CD4-positive, alpha-beta T cell treated with Interferon gamma for 1 hour (primary cell): ENCODE measurements at regions not wholly inside any gene's neighbourhood (a gene's known extent, or its start where the extent isn't known, plus 50 kb on each side); places are given as distances from the start of the nearest gene placed in this dataset.
A peak's percentile ranks its signal among the peaks of the same experiment; 100 is the strongest.

ENCODE experiments used
- DNase-seq: peaks from one replicate; pipeline ENCODE4 v3.0.0-alpha.2; 2020

DNA sequence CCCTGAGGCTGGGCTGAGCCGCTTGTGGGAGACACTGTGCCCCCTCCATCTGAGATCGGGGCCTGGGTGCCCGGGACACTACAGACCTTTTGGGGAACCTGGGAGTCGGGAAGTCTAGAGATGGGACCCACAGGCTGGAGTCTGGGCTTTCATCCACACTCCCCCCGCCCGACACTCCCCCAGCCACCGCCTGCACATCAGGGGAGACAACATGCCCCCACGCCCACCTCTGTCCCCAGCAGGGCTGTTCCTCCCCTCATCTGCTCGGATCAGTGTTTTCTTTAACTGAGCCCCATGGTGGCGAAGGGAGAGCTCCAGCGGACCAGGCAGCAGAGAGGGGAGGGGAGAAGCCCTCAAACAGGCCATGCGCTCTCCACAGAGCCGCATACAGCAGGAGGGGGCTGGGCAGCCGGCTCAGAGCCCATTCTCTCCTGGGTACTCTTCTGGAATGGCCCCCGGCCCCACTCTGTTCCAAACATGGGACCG lies 174.7 kb downstream of the IGLL1 start:
- no peak for DNase-seq

DNA sequence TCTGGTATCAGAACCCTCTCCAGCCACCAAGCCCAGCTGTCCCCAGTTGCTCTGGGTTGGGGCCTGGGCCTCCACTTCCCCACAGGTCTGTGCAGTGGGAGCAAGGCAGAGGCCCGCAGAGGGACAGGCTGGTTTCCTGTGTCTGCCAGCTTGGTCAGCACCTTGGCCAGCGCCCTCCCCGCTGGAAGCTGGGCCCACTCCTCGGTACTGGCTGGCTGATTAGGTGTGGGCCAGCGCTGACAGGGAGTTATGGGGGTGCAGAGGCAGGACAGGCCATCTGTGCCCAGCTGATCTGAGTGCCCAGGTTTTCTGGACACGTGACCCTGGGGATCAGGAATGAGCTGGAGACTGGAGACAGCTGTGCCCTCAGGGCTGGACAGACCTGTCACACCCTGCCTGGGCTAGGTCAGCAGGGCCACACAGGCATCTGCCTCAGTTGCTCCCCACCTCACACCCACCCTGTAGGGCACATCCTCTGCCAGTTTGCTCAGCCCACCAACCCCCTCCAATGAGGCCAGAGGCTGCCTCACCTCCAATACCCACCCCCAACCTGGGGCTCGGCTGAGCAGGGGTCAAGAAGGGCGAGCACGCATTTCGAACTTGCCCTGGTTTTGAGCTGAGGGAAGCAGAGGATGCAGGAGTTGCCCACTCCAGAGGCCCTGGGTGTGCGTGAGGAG lies 175.3 kb downstream of the IGLL1 start:
- no peak for DNase-seq

DNA sequence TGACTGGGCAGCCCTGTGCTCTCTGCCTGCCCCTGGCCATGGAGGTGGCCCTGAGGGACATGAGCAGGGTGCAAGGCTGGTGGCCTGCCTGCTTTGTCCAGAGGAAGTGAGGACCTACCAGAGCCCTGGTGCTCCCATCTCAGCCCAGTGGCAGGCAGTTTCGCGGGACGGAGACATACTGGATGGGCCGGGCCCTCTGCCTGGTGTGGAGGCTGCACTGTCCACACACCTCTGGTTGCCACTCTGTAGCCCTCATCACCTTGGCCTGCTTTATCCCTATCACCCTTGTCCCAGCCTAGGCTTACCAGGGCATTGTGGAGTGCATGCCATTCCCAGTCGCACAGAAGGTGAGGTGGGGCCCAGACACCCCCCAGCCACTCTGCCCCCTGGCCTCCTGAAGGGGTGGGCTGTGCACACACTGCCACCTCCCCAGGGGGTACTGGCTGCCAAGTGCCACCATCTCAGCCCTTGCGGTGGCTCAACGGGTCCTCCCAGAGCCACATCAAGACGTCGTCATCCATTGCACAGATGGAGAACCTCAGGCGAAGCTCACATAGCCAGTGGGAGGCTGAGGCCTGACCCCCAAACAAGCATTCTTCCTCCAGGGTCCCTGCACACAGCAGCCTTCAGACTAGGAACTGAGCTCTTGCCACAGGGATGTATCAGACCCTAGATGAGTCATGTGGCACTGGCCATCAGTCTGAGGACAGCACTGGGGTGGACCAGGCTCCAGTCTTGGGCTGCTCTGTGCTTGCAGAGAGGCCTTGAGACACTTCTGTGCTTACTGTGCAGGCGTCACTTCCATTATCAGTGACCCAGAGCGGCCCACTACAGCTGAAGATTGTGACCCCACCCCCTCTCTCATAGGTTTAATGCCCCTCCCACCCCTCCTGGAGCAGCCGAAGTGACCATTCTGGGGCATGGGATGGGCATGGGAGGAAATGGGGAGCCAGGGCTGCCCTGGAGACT lies 176.1 kb downstream of the IGLL1 start:
- no peak for DNase-seq

DNA sequence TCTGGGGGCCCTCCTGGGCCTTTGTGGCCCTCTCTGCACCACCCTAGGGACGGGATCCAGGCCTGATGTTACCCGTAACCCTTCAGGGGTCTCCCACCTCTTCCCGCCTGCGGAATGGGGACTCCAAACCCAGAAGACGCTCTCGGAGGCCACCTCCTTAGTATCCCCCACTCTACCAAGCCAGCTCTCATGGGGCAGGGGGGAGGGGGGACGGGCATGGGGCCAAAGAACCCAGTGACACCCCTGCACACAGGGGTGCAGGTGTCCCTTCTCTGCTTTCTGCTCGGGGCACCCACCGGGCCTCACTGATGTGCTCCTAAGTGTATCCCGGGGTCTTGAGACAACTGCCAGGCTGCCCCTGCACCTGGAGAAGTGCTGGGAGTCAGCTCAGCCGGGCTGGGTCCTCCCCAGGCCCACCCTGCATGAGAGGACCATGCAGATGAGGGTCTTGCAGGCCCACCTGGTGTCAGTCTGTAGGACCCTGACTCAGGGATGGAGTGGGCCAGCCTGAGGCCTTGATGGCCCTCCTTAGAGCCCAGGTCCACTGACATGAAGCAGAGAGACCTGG lies 176.9 kb downstream of the IGLL1 start:
- DNase-seq, result no peak

DNA sequence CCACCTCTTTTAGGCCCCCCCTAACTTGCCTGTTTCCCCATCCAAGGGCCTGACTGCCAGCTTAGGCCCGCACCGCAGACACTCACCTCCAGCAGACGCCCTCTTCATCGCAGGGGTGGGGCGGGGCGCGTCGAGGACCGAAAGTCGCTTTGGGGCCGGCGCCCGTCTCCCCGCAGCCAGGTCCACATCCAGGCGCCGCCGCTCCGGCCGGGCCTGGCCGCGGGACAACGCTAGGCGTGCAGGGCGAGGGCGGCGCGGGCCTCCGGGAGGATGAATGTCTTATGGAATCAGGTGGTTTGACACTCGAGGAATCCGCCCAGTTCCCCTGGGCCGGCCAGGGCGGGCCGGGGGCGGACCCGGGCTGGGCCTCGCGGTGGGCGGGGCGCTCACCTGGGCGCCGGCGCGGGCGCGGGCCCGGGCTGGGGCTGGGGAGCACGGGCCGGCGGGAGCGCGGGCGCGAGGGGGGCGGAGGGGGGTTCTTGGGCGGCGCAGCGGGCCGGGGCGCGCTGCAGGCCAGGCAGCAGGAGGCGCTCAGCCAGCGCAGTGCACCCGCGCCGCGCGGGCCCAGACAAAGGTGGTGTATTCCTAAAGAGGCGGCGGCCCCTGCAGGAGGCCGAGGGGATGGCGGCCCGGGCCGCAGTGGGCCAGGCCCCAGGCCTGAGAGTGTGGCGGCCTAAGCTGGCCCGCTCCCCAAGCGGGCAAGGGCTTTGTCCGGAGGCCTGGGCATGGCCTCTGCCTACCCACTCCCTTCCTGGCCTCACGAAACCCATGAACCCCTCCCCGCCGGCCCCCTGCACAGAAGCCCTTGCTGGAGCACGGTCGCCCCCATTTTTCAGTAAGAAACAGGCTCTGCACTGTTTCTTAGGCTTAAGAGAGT lies 177.6 kb downstream of the IGLL1 start:
- DNase-seq, result peak; percentile 57

DNA sequence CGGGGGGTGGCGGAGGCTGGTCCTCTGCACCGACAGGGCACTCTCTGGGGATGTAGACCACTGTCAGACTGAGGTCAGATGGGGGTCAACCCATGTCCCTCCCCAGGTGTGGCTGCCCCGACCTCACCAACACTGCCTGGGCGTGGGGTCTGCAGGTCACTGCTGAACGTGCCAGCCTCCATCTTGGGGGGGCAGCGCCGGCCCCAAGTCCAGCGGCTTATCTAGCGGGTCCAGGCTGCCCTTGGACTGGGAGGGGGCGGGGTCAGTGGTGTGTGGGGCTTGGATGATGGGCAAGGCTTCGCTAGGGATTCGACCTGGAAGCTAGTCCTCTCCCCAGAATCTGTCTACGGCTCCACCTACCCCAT lies 178.2 kb downstream of the IGLL1 start:
- no peak for DNase-seq

DNA sequence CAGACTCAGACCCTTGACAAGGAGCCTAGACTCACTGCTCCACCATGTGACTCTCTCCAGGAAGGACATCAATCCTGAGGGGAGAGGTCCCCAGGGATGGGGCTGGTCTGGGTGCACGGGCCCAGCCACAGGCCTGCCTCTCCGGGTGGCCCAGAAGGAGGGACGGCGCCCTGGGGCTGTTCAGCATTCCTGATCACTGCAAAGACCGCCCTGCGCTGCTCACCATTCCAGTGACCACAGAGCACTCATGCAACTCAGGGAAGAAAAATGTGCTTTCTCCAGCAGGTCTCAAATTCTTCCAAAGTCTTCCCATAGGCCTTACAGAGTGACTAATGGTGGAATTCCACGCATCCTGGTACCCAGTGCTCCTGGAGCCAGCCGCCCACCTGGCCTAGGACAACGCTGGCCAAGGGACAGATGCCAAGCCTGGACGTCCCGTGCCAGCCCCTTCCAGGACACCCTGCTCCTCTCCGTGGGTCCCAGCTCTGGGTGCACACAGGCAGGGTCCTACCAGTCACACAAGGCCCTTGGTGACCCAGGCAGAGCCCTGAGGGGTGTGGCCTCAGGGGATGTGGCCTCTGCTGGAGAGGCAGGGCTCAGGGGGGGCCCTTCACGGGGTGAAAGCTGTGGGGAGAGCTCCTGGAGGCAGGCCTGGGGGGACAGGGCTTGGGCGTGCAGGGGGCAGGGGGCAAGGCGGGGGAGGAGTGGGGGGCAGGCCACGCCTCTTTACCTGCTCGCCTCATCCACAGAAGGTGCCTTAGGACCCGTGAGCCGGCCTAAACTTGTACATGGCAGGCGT lies 178.8 kb downstream of the IGLL1 start:
- no peak for DNase-seq

DNA sequence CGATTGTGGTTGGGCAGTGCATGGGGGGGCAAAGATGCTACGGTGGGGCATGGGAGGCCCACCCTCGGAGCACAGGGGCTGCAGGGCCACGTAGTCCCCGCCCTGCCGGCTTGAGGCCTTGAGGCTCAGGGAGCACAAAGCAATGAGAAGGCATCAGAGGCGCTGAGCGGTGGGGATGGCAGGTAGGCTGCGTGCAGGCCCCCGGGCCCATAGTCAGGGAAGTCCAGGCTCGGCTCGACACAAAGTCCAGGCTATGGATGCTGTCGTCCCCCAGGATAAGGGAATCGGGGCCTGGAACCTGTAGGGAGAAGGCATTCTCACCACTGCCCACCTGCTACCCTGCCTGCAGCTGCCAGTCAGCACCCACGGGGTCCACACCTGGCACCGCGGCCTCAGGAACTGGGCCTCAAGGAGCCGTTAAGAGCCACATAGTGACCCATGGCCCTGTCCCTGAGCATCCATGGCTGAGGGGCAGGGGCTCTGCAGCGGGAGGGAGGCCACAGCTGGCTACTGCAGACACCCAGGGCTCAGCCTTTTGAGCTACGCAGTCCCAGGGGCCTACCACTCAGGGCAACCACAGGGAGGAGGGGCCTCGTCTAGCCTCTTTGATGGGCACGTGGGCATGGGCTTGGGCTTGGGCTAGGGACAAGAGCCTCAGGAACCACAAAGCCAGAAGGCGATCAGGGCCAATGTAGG lies 179.7 kb downstream of the IGLL1 start:
- DNase-seq, result no peak

DNA sequence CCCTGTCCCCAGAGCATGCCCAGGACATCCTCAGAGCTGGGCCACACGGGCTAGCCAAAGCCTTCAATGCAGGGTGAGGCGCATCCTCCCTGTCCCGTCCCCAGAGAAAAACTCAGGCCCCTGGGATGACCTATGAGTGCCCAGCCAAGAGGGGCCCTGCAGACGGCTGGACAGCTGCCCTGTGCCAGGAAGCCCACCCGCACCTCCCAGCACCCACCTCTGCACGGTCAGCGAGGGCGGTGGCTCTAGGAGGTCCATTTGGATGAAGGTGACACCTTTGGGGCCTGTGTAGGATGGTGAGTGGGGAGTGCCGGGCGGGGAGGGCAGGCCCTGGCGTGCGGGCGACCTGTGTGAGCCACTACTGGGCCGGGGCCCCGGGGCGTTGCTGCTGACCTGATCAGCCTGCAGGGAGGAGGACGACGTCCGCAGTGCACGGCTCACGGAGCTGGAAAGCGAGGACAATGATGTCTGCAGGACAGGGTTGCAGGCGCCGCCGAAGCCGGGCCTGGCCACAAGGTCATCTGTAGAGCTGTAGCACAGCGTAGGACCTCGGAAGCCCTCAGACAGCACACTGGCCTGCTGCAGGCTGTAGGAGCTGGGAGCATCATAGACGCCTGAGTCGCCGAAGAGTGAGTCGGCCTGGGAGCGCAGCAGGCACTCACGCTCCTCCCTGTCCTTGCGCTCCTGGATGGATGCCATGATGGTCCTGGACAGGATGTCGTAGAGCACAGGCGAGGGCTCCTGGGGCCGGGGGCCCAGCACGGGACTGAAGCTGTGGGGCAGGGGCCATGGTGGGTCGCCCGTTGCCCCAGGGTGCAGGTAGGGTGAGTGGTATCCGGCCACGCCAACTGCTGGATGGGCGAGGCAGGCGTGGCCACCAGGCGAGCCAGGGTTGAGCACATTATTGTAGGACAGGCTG lies 180.5 kb downstream of the IGLL1 start:
- DNase-seq, result no peak

DNA sequence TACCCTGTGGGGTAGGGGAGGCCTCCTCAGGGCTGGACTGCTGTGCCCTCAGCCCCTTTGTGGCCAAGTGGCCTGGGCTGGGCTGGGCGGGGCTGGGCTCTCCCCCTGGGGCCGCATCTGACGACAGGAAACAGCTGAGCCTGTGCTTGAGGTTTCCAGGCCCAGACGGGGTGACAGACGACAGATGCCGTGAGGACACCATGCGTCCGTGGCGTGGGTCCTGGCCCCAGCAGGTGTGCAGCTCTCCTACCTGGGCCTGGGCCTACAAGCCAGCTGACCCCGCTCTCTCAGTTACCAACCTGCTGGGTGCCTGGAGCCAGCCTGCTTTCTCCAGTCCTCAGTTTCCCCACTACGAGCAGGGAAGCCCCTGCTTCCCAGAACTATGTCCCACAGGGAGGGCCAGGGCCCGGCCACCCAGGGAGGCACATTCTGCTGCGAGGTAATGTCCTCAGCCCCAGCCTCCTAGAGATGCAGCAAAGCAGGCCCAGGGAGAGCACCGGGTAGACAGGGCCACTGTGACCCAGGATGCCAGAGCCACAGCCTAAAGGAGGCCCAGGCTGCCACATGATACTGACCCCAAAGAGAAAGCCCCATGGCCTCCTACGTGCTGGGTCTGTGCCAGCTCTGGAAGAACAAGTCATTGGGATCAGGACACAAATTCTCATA lies 181.3 kb downstream of the IGLL1 start:
- no peak for DNase-seq

DNA sequence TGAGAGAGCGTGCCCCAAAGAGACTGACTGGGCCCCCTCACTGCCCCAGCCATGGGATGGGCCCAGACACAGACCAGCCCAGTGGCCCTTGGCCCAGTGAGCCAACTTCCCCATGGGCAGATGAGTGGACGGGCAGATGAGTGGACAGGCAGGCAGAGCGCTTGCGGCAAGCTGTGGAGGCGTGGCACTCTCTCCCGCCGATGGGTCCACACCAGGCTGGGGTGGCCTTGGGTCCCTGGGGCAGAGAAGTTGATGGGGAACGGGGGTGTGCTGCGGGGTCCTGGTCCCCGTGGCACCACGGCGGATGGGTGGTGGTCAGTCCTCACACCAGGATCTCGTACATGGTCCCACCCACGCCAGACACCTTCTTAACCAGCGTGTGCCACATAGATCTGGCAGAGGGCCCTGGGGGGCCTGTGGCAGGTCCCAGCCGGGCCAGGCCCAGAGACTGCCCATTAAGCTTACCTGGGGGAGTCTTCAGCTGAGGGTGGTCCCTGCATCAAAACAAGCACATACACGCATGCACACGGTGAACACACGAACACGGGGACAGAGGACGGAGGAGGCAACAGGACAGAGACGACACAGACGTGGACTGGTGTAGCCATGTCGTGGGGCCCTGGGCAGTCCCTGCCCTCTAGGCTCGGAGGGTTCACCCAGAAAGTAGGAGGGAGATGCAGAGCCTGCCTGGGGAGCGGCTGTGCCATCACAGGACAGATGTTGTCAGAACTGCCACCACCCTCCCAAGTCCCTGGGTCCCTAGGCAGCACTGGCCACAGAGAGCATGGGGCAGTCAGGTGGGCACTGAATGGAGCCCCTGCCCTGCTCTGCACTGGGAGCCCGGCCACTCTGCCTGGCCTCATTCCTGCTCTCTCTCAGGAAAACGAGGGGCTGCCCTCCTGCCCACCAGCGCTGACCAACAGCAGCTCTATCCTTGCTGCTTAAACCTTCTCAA lies 182.2 kb downstream of the IGLL1 start:
- no peak for DNase-seq

DNA sequence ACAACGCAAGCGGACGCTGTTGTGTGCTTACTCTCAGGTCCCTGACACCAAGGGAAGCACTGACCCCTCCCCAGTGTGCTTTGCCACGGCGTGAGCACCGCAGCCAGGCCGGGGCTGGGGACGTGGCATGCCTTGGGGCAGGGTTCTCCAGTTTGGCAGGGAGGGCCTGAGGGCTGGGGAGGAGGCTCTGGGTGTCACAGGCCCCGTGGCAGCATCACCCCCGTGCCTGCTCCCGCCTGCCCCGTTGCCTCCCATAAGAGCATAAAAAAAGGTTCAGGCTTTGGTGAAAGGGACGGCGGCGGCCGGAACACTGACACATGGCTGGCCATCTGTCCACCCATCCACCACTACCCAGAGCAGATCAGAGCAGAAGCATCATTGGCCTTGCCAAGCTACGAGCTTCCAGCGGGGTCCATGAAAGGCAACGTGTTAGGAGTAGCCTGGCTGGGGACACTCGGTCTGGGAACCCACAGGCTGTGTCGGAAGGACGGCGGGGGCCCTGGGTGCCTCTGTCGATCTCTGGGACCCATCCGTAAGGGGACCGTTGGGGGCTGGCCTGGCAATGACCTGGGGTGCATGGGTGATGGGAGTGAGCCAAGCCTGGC lies 183.0 kb downstream of the IGLL1 start:
- DNase-seq, result no peak

DNA sequence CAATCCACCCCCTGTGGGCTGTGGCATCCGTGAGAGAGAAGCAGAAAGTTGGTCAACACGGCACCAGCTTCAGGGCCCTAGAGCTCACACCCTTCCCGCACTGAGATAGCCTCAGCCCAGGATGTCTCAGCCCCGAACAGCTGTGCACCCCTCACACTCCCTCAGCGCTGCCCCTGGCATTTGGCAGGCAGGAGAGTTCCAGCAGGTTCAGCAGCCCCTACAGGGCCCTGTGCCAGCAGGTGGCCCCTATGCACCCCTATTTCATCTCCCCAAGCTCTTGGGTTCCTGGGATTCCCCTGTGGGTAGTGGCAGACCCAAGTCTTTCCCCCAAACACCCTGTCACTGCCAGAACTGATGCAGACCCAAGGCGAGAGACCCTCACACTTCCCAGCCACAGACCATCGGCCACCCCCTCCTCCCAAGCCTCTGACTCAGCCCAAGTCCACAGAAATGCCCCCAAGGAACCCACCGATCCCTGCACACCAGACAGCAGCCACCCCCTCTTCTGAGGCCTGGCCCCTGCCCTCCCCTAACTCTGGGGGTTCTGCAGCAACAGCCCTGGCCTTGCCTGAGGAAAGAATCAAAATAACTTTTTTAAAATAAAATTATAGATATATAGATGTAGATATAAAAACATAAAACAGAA lies 183.6 kb downstream of the IGLL1 start:
- no peak for DNase-seq

DNA sequence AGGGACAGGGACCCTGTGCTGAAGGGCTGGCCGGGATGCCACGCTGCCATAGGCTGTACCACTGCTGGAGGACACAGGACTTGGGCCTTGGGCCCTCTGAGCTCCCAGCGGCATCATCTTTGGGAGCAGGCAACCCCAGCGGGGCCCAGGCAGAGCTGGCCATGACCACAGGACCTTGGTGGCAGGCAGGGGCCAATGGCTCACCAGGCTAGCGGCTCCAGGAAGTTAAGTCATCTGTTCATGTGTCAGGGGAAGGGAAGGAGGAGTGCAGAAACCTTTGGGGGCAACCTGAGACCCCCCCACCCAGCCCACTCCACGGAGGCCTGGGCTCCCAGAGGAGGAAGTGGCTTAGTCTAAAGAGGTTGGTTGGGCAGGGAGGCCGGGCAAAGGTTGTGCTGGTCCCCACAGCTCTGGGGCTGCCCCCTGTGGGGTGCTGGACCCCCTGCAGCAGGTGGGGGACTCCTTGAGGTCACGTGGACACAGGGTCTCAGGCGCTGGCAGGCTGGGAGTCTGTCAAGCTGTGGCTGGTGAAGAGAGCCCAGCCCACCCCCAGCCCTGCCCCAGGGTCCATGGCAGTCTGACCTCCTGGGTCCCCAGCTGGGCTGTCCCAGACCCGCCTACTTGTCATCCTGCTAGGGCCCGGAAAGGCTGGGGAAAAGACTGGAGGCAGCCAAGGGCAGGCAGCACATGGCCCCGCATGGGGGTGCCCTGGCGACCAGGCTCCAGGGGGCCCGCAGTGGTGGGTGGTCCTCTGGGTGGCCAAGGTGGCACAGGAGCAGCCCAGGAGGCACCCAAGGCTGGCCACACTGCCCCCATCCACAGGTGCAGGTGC lies 184.3 kb downstream of the IGLL1 start:
- no peak for DNase-seq

DNA sequence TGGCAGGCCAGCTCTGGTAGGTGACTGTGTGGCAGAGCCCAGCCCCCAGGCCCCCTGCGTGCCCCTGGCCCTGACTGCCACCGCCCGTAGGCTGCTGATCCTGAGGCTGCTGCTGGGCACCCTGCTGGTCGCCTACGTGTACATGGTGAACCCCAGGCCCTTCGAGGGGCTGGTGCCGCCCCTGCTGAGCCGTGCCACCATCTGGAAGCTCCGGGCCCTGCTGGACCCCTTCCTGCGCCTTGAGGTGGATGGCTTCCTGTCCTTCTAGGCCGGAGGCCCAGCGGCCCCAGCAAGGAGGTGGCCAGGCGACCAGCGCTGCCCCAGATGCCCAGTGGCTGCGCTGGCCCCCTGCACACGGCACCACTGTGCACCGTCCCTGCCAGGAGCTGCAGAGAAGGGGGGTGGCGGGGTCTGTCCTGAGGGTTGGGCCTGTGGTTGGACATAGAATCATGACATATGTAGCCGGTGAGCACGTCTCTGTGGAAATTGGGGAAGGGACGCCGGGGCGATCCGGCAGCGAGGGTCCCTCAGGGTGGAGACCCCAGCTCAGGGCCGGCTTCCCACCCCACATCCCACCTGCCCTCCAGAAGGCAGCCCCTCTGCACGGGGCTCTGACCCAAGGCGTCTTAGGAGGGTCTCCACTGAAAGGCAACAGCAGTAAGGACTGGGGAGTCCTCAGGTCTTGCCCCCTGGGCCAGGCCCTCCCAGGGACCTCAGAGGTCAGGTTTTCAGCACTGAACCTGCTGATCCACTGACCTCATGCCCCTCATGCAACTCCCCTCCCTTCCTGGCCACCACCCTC lies 185.4 kb downstream of the IGLL1 start:
- DNase-seq, result no peak
